H9 (cell line): ENCODE measurements at regions not wholly inside any gene's neighbourhood (a gene's known extent, or its start where the extent isn't known, plus 50 kb on each side); places are given as distances from the start of the nearest gene placed in this dataset.
"Not testable (repeated sequence)": the region's sequence is repeated elsewhere in the genome, so short reads cannot be mapped to it uniquely, and the experiment has no call there.

Experiments
- DNase-seq: peaks from one replicate; pipeline ENCODE4 v3.0.0-alpha.2; 2017
- H2AFZ ChIP-seq: one replicate; pipeline ENCODE4 v1.6.1; 2013; ENCODE audit warnings: mild to moderate bottlenecking, low read length, control low read depth, moderate library complexity
- H2AK5ac ChIP-seq: 2 replicates; pipeline ENCODE4 v1.6.1; 2013; ENCODE audit warnings: low read length, control low read depth, mixed read lengths; ENCODE audit not compliant: insufficient read length
- H2BK120ac ChIP-seq: one replicate; pipeline ENCODE4 v1.6.1; 2013; ENCODE audit warnings: low read depth, mild to moderate bottlenecking, low read length, control low read depth, inconsistent platforms; ENCODE audit not compliant: poor library complexity, severe bottlenecking
- H2BK12ac ChIP-seq: 2 replicates; pipeline ENCODE4 v1.6.1; 2013; ENCODE audit warnings: low read length, control low read depth, mixed read lengths, low read depth; ENCODE audit not compliant: insufficient read length
- H2BK15ac ChIP-seq: 2 replicates; pipeline ENCODE4 v1.6.1; 2013; ENCODE audit warnings: low read depth, low read length, control low read depth
- H2BK20ac ChIP-seq: one replicate; pipeline ENCODE4 v1.6.1; 2013; ENCODE audit warnings: low read depth, mild to moderate bottlenecking, low read length, control low read depth, inconsistent platforms; ENCODE audit not compliant: poor library complexity, severe bottlenecking
- H2BK5ac ChIP-seq: 2 replicates; pipeline ENCODE4 v1.6.1; 2013; ENCODE audit warnings: low read length, control low read depth, mixed read lengths; ENCODE audit not compliant: insufficient read length
- H3K14ac ChIP-seq: 2 replicates; pipeline ENCODE4 v1.6.1; 2013; ENCODE audit warnings: low read length, control low read depth; ENCODE audit not compliant: insufficient read depth
- H3K18ac ChIP-seq: 2 replicates; pipeline ENCODE4 v1.6.1; 2013; ENCODE audit warnings: low read depth, mild to moderate bottlenecking, mixed read lengths, low read length, control low read depth; ENCODE audit not compliant: insufficient read length
- H3K23ac ChIP-seq: 2 replicates; pipeline ENCODE4 v1.6.1; 2013; ENCODE audit warnings: low read length, control low read depth, mixed read lengths, low read depth; ENCODE audit not compliant: insufficient read length
- H3K23me2 ChIP-seq: 2 replicates; pipeline ENCODE4 v1.6.1; 2013; ENCODE audit warnings: low read depth, mild to moderate bottlenecking, mixed read lengths, low read length, control low read depth; ENCODE audit not compliant: insufficient read length, poor library complexity, severe bottlenecking
- H3K27ac ChIP-seq: 2 replicates; pipeline ENCODE4 v1.5.1; 2013; ENCODE audit warnings: low read length, control low read depth, mixed read lengths, low read depth; ENCODE audit not compliant: insufficient read length
- H3K27me3 ChIP-seq: 2 replicates; pipeline ENCODE4 v1.6.1; 2013; ENCODE audit warnings: low read length, control low read depth, inconsistent platforms; ENCODE audit not compliant: insufficient read depth
- H3K4ac ChIP-seq: 2 replicates; pipeline ENCODE4 v1.6.1; 2013; ENCODE audit warnings: low read depth, mild to moderate bottlenecking, control low read depth, inconsistent platforms, low read length, moderate library complexity
- H3K4me1 ChIP-seq: 2 replicates; pipeline ENCODE4 v1.6.1; 2013; ENCODE audit warnings: low read length, control low read depth, inconsistent platforms; ENCODE audit not compliant: insufficient read depth
- H3K4me2 ChIP-seq: 2 replicates; pipeline ENCODE4 v1.6.1; 2013; ENCODE audit warnings: low read length, control low read depth, mixed read lengths; ENCODE audit not compliant: insufficient read length, insufficient read depth
- H3K56ac ChIP-seq: 2 replicates; pipeline ENCODE4 v1.6.1; 2013; ENCODE audit warnings: low read depth, mild to moderate bottlenecking, mixed read lengths, low read length, control low read depth; ENCODE audit not compliant: insufficient read length
- H3K79me1 ChIP-seq: 2 replicates; pipeline ENCODE4 v1.6.1; 2013; ENCODE audit warnings: low read depth, mild to moderate bottlenecking, moderate library complexity, low read length, control low read depth, inconsistent platforms; ENCODE audit not compliant: insufficient read depth, poor library complexity, severe bottlenecking
- H3K79me2 ChIP-seq: 2 replicates; pipeline ENCODE4 v1.6.1; 2013; ENCODE audit warnings: low read length, control low read depth, inconsistent platforms; ENCODE audit not compliant: insufficient read depth
- H3K9ac ChIP-seq: 2 replicates; pipeline ENCODE4 v1.6.1; 2013; ENCODE audit warnings: low read length, control low read depth, mixed read lengths; ENCODE audit not compliant: insufficient read length; ENCODE audit errors: extremely low read depth
- H3K9me3 ChIP-seq: one replicate; pipeline ENCODE4 v1.6.1; 2013; ENCODE audit warnings: low read depth, low read length, inconsistent platforms; ENCODE audit not compliant: control insufficient read depth
- H3T11ph ChIP-seq: one replicate; pipeline ENCODE4 v1.6.1; 2013; ENCODE audit warnings: mild to moderate bottlenecking, low read length, control low read depth, inconsistent platforms
- H4K20me1 ChIP-seq: one replicate; pipeline ENCODE4 v1.6.1; 2013; ENCODE audit not compliant: control insufficient read depth, insufficient read length, insufficient read depth
- H4K5ac ChIP-seq: 2 replicates; pipeline ENCODE4 v1.6.1; 2013; ENCODE audit warnings: low read depth, mild to moderate bottlenecking, mixed read lengths, low read length, control low read depth; ENCODE audit not compliant: insufficient read length
- H4K8ac ChIP-seq: replicated peaks from 2 replicates; pipeline ENCODE4 v1.6.1; 2013; ENCODE audit warnings: low read length, control low read depth, mixed read lengths, low read depth; ENCODE audit not compliant: insufficient read length
- H4K91ac ChIP-seq: 2 replicates; pipeline ENCODE4 v1.6.1; 2013; ENCODE audit warnings: low read depth, mild to moderate bottlenecking, moderate library complexity, mixed read lengths, low read length, control low read depth; ENCODE audit not compliant: insufficient read length
- H3K27ac Mint-ChIP-seq, 3 experiments: 2 replicates in 2 of 3; 3 replicates in 1 of 3; pipeline ENCODE4 v1.8.0; 2020 to 2021; ENCODE audit warnings: mixed read lengths in 3 of 3, mild to moderate bottlenecking in 1 of 3, moderate library complexity in 1 of 3
- H3K27me3 Mint-ChIP-seq: 2 replicates; pipeline ENCODE4 v1.8.0; 2021; ENCODE audit warnings: low read depth, mild to moderate bottlenecking, moderate library complexity, mixed read lengths
- H3K36me3 Mint-ChIP-seq, 3 experiments: 2 replicates in 2 of 3; 3 replicates in 1 of 3; pipeline ENCODE4 v1.8.0; 2020 to 2021; ENCODE audit warnings: low read depth in 3 of 3, mixed read lengths in 3 of 3; ENCODE audit not compliant: insufficient read depth in 1 of 3
- H3K4me1 Mint-ChIP-seq, 2 experiments: 2 replicates each; pipeline ENCODE4 v1.8.0; 2020; ENCODE audit warnings: mixed read lengths in 2 of 2
- H3K4me3 Mint-ChIP-seq, 2 experiments: 2 replicates in 1 of 2; 3 replicates in 1 of 2; pipeline ENCODE4 v1.8.0; 2020 to 2021; ENCODE audit warnings: mild to moderate bottlenecking in 2 of 2, mixed read lengths in 2 of 2, moderate library complexity in 1 of 2
- H3K9me3 Mint-ChIP-seq, 2 experiments: 2 replicates in 1 of 2; 3 replicates in 1 of 2; pipeline ENCODE4 v1.8.0; 2020; ENCODE audit warnings: mild to moderate bottlenecking in 2 of 2, mixed read lengths in 2 of 2, moderate library complexity in 1 of 2
- WGBS: extraction: QIAGEN DNeasy Blood & Tissue Kit; methylation state at CpG from one replicate; pipeline ENCODE4 v1.1.7; 2013; ENCODE audit warnings: missing lambda C conversion rate, low lambda C conversion rate, mixed read lengths; ENCODE audit not compliant: insufficient read length; ENCODE audit errors: extremely low coverage; 5-methylcytosine and 5-hydroxymethylcytosine counted together

GRCh38 chrX:3902222-3902621 lies 188.8 kb upstream of the PRKX start:
- not testable (repeated sequence) for H2BK120ac ChIP-seq, H3K4ac ChIP-seq, H3K9ac ChIP-seq, H3K4me2 ChIP-seq, H3K27ac ChIP-seq, H3T11ph ChIP-seq, H2BK12ac ChIP-seq, H2BK15ac ChIP-seq, H3K27ac Mint-ChIP-seq, H3K23ac ChIP-seq, H4K91ac ChIP-seq, H3K27me3 Mint-ChIP-seq, H2BK5ac ChIP-seq, H2AK5ac ChIP-seq, H3K36me3 Mint-ChIP-seq, H2BK20ac ChIP-seq, H4K8ac ChIP-seq, H2AFZ ChIP-seq, H3K14ac ChIP-seq, H3K4me1 Mint-ChIP-seq, H3K4me1 ChIP-seq, H4K20me1 ChIP-seq, H3K18ac ChIP-seq, H3K56ac ChIP-seq, H3K4me3 Mint-ChIP-seq, H3K23me2 ChIP-seq, H3K79me1 ChIP-seq, H3K9me3 Mint-ChIP-seq, H3K27me3 ChIP-seq, H3K9me3 ChIP-seq, H4K5ac ChIP-seq, DNase-seq, H3K79me2 ChIP-seq
- no CpG with 5 or more reads among the region's 11 CpGs for WGBS

- H4K20me1 ChIP-seq, H3K4me3 Mint-ChIP-seq, H3K23me2 ChIP-seq, H2BK15ac ChIP-seq, H3K27ac Mint-ChIP-seq, DNase-seq, H3K79me1 ChIP-seq, H3K18ac ChIP-seq, H3K9me3 ChIP-seq, H3K27me3 Mint-ChIP-seq, H2AFZ ChIP-seq, H3T11ph ChIP-seq, H3K4me1 Mint-ChIP-seq, H2BK5ac ChIP-seq, H3K14ac ChIP-seq, H3K4ac ChIP-seq, H4K8ac ChIP-seq, H3K36me3 Mint-ChIP-seq, H3K4me2 ChIP-seq, H4K5ac ChIP-seq, H4K91ac ChIP-seq, H3K27ac ChIP-seq, H3K23ac ChIP-seq, H3K9ac ChIP-seq, H2AK5ac ChIP-seq, H3K79me2 ChIP-seq, H2BK20ac ChIP-seq, H2BK120ac ChIP-seq, H3K27me3 ChIP-seq, H3K9me3 Mint-ChIP-seq, H3K56ac ChIP-seq, H2BK12ac ChIP-seq, H3K4me1 ChIP-seq: not testable (repeated sequence)
- WGBS: no CpG with 5 or more reads among the region's 4 CpGs
Observed at GRCh38 chrX:3896755-3897154, 183.3 kb upstream of the PRKX start.

GRCh38 chrX:3882553-3882920 lies 169.1 kb upstream of the PRKX start:
- H3K18ac ChIP-seq, H2AK5ac ChIP-seq, H2AFZ ChIP-seq, H4K8ac ChIP-seq, DNase-seq, H3K79me1 ChIP-seq, H3K23me2 ChIP-seq, H3K27ac ChIP-seq, H4K20me1 ChIP-seq, H3K9me3 ChIP-seq, H3T11ph ChIP-seq, H2BK120ac ChIP-seq, H3K4ac ChIP-seq, H3K14ac ChIP-seq, H3K36me3 Mint-ChIP-seq, H4K5ac ChIP-seq, H3K27me3 ChIP-seq, H2BK12ac ChIP-seq, H3K27ac Mint-ChIP-seq, H2BK15ac ChIP-seq, H2BK5ac ChIP-seq, H4K91ac ChIP-seq, H3K23ac ChIP-seq, H3K9me3 Mint-ChIP-seq, H3K27me3 Mint-ChIP-seq, H2BK20ac ChIP-seq, H3K4me1 ChIP-seq, H3K4me1 Mint-ChIP-seq, H3K9ac ChIP-seq, H3K79me2 ChIP-seq, H3K56ac ChIP-seq, H3K4me2 ChIP-seq: not testable (repeated sequence)
- no CpG with 5 or more reads among the region's 5 CpGs for WGBS
- peak overlapping the region in 1 of 2 experiments; percentile 64; a peak in 1 of 5 replicates for H3K4me3 Mint-ChIP-seq
